GM19397 (cell line): ENCODE measurements at regions not wholly inside any gene's neighbourhood (a gene's known extent, or its start where the extent isn't known, plus 50 kb on each side); places are given as distances from the start of the nearest gene placed in this dataset.

Experiments used
- ATAC-seq: cut with Tn5 transposase; IDR thresholded peaks from one replicate; pipeline ENCODE4 v1.9.1; 2021; ENCODE audit warnings: mild to moderate bottlenecking, moderate library complexity; ENCODE audit not compliant: unreplicated experiment

DNA sequence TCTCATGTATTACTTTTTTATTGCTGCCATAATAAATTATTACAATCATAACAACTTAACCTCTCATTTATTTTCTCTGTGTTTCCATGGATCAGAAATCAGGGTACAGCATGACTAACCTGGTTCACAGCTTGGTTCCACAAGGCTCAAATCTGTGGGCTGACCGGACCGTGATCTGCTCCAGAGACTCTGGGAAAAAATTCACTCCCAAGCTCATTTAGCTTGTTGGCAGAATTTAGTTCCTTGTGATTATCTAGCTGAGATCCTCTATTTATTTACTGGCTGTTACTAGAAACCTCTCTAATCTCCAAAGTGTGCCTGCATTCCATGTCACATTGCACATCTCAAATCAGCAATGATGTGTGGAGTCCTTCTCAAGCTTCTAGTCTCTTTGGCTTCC is 386.6 kb downstream of the DIPK2A start:
- ATAC-seq = no peak

DNA sequence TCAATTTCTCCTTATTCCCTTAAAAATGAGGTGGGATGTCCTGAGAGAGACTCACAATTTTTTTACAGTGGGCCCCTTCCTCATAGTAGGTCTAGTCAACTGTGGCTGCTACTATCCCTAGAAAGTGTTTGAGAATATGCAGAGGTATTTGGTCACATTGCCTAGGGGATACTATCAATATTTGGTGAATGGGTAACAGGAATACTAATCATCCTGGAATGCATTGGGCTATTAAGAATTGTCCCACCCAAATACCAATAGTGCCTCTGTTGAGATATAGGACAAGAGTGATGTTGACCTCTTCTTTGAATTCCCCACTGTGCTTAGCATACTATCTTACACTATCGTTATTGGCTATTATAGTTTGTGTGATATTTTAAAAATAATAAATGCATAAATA is 389.4 kb downstream of the DIPK2A start:
- no peak for ATAC-seq

DNA sequence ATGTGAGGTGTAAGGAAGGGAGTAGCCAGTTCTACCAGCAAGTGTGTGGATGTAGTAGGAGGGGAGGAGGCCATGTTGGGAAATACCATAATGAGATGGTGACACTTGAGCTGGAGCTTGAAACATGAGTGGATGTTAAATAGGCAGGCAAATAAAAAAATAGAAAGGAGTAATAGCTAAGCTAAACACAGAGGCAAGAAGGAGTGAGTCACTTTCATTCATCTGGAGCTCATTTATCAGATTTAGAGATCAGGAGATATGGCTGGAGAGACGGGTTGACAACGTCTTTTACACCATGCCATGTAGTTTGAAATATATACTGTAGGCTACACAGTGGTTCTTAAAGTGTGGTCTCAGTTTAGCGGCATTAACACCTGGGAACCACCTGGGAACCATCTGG is 390.5 kb downstream of the DIPK2A start:
- no peak for ATAC-seq

DNA sequence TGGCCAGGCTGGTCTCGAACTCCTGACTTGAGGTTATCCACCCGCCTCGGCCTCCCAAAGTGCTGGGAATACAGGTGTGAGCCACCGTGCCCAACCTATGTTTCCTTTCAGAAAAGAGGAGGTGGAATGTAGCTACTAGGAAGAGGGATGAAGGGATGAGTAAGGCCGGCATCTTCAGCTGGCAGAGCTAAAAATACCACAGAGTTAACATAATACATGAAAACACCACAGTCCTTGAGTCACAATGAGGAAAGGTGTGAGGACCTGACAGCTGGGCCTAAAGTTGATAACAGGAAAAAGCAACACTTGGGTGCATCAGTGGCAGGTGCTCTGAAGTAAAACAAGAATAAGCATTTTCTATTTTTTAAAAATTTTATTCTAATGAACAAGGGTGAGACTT is 392.2 kb downstream of the DIPK2A start:
- ATAC-seq = no peak

DNA sequence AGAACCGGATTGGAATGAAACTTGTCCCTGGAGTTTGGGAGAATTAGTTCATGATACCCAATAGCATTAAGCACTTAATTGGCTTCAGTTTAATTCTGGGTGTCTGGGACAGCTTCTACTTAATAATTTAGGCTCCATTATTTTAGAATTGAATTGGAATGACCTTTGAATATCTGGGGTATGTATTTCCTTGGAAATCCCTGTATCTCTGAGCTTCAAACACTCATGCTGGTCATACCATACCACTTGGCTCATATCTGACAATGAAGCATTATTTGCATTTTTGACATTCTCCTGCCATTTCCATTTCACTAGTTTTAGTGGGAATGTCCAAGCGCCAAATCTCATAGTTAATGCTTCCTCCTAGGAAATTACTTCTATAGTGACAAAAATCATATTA is 393.1 kb downstream of the DIPK2A start:
- no peak for ATAC-seq

DNA sequence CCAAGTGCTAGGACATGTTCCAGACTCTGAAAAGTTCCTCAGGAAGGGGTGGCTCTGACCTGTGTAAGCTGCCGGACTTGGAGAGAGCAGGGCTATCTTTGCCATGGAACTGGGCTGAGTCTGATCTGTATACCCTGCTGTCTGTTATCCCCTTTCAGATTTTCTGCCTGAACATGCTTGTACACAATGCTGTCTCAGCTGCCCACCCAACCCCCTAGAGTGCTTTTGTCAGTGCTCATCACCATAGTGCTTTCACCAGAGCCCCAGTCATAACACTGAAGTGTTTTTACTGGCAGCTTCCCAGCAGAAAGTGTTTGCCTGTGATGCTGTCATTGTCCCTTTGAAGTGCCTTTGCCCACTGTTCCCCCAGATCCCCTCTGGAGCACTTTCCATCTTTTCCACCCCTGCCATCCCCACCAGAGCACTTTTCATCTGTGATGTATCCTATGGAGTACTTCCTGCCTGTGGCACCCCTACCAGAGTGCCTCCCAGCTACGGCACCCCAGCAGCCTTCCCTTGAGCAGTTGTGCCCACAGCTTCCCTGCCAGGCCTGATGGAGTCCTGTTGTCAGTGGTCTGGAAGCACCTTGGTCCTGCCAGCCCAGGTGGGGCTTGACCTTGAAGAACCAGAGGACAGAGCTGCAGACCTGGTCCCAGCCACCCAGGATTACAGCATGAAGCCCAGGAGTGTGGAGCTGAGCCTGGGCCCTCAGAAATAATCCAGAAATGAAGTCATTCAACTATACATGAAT is 397.7 kb downstream of the DIPK2A start:
- ATAC-seq = no peak

DNA sequence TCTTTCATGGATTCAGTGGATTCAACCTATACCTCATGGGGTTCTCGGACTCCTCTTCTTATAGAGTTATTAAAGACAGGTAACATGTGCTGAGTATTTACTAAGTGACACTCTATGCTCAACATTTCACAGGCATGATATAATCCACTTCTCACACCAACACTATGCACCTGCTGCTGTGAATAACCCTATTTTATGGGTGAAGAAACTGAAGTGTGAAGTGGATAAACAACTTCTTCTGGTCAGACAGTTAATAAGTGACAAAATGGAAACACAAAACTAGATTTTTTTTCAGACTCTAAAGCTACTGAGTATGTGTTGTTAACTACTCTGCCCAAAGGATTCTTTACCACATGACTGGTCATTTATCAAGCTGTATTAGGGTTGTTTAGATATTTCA is 403.5 kb downstream of the DIPK2A start:
- ATAC-seq = no peak

DNA sequence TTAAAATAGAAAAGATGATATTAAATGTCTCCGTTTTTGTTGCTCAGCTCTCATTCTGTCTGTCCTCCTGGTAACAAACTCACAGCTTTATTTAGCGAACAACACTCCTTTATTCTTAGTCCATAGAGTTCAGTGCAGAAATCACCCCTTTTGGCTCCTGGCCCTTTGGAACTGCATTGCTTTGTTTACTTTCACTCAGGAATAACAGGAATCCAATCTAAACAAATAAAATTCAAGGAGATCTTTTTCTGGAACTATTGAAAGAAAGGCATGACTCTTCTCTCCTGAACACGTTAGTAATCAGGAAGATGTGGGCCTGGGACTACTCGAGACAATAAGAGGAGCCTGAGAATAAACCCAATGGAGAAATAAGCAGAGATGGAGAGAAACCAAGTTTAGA is 409.2 kb downstream of the DIPK2A start:
- no peak for ATAC-seq

DNA sequence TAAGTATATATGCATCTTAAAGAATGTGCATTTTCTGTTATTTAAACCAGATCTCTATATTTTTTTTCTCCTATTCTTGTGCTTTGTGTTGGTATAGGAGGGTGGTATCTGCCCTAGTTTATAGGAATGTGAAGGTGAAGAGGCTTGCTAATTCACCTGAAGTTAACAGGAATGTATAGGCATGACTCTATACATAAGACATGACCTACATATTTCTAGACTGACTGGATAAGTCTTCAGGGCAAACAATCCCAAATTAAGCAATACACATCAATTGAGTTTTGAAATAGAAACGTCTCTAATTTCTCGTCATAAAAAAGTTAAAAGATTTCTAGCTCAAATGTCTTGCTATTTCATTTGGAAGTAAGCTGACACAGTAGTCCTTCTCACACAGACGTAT is 410.0 kb downstream of the DIPK2A start:
- ATAC-seq = no peak

DNA sequence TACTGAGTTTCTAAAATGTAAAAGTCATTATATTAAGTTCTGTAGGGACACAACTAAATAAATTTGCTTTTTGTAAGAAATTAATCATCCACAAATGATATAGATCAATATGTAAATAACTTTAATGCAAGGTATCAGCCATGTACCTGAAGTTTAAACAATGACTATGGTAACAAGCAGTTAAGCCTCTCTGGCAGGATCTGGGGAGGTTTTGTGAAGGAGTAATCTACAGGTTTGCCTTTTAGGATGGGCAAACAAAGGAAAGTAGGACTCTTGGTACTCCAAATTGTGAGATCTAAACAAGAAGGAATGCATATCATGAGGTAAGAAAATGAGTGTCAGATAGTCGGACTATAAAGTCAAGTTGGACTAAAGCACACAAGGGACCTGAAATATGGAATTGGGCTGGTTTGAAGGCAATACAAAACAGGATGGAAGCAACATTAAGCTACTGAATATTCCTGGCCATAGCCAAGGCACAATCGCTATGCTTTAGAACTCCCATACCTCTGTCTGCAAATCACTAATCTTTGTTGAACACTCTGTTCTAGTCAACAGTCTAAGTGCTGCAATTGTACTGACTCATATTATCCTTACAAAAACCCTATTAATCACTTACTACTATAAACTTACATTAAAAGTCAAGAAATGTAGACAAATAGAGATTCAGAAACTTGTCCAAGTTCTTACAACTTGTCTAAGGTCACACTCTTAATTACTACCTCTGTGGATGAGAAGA is 412.8 kb downstream of the DIPK2A start:
- no peak for ATAC-seq

DNA sequence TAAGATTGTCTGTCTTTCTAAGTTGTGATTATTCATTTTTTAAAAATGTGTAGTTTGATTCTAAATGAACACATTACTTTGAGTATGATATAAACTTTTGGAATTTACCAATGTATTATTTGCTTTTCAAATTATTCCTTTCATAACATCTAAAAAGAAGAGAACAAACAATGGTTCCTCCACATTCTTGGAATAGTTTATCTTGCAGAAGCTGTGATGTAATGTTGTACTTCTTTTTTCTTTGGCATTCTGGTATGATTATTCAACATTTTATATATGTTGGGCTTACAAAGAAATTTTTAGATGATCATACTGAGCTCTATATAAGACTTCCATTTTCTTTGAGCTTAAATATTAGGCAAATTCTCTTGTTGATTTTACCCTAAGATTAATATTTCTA is 419.2 kb downstream of the DIPK2A start:
- ATAC-seq = no peak

DNA sequence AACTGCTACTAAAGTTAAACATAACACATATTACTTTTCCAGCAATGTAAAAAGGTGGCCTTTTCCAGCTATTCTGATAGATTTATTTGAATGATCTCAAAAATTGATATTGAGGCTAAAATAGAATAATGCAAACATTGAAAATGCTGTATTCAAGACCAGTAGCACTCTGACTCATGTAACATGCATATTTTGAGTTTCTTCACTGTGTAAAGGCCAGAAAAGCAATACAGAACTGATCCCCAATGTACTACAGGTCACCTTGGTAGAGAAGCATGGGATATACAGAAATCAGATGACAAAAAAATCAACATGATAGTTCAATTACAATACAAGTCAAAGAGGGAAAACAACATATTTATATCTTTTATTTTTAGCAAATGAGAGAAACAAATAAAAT is 419.6 kb downstream of the DIPK2A start:
- no peak for ATAC-seq

DNA sequence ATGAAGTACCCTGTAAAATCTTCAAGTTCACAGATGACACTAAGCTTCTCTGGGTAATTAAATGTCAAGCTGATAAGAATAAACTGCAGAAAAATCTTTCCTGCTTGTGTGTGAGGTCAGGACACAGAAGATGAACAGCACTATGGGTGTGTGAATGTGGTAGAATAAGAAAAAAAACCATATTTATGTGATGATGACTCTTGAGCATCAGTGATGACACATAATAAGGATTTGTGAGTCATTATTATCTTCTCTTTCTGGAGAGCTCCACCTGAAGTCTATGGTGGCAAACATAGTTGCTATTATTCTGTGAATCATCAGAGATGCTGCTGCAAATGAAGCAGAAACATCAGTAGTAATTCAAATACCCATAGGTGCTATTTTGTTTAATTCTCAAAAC is 422.4 kb downstream of the DIPK2A start:
- ATAC-seq = no peak

DNA sequence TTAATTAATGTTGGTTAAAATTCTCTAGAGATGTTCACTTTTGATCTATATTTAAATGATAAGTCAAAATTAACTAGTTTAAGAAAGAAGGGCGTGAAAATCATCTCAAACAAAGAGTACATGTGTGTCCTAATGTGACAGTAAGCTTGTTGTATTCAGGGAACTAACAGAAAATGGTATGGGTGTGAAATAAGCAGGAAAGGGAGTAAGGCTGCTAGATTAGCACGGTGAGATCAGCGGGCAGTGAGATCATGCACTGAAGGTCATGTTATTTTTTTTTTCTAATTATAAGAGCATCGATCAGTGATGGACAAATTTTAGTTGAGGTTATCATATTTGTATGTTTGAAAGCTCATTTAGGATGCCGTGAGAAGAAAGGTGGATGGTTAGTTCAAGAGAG is 430.8 kb downstream of the DIPK2A start:
- ATAC-seq = no peak

DNA sequence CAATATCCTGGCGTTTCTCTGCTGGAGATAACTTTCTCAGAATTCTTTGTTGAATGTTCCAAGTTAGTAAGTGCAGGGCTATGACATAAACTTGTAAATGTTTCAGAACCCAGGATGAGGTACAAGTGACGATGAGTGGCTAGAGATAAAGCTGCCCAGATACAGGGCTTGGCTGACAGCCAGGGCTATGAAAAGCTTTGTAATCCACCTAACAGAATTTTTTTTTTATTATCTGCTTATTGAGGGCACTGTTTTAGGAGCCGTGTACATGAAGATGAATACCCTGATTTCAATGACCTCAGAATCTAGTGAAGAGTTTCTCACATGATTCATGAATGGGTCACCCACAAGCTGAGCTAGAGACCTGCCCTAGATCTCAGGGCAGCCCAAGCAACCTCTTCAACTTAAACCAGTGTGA is 431.4 kb downstream of the DIPK2A start:
- ATAC-seq = no peak

DNA sequence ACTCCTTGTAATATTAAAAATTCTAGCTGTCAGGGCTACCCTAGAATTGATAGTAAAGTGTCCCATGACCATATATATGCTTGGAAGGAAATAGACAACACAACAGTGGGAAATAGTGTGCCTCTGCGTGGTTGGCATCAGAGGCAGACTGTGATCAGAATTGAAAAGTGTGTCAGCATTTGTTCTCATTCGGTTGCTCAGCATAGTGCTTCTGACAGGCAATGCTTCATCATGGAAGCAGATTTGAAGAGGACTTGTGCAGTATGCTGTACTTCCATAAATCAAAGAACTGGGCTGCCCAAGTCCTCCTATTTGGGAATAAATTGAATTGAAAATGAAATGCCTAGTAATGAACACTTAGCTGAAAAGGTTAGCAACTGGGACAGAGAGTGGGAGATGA is 435.7 kb downstream of the DIPK2A start:
- ATAC-seq = no peak

DNA sequence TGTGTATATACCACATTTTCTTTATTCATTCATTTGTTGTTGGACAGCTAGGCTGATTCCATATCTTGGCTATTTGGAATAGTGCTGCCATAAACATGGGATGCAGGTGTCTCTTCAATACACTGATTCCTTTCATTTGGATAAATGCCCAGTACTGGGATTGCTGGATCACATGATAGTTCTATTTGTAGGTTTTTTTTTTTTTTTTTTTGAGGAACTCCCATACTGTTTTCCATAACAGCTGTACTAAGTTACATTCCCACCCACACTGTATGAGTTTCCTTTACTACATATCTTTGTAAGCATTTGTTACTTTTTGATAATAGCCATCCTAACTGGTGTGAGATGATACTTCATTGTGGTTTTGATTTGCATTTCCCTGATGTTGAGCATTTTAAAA is 437.7 kb downstream of the DIPK2A start:
- ATAC-seq = no peak

DNA sequence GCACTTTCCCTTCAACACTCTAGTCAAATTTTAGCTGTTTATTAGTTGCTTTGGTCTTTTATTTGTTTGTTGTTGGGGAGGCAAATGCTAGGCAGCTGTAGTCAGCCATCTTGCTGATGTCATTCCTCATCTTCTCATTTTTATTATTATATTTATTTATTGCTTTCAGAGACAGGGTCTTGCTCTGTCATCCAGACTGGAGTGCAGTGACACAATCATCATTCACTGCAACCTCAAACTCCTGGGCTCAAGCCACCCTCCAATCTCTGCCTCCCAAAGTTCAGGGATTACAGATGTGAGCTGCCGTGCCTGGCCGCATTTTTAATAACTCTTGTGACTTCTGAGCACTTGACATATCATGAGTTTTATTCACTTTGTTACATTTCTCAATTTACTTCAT is 441.4 kb downstream of the DIPK2A start:
- no peak for ATAC-seq

DNA sequence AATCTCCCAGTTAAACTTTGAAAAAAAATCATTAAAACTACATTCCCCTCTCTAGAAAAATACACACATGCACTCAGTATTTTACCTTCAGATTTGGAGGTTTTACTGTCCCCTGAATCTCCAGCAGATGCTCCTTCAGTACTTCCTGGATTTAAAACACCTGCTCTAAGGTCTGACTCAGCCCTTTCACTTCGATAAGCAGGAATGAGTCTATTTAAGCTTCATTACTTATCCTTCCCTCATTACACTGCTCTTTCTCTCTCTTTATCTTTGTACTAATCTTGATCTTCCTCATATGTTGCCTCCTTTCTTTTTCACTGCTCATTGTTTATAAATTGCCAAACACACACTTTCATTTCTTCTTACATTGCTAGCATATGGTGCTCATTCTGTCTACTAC is 443.9 kb downstream of the DIPK2A start:
- ATAC-seq = no peak

DNA sequence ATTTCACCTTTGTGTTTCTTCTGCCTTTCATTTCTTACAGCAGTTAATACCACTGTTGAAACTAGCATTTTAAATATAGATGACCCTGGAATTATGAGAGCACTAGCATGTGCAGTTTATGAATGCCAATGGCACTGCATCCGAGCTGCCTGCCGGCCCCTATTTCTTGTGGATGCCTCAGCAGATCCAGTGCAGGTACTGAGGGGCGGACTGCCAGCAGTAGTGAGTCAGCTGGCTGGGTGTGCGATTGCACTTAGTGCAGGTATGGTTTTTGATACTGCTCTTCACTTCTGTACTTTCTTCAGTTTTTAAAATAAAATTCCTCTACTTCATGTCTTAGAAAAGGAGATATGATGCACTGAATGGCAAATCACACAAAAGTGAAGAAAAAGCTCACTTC is 453.0 kb downstream of the DIPK2A start:
- no peak for ATAC-seq

DNA sequence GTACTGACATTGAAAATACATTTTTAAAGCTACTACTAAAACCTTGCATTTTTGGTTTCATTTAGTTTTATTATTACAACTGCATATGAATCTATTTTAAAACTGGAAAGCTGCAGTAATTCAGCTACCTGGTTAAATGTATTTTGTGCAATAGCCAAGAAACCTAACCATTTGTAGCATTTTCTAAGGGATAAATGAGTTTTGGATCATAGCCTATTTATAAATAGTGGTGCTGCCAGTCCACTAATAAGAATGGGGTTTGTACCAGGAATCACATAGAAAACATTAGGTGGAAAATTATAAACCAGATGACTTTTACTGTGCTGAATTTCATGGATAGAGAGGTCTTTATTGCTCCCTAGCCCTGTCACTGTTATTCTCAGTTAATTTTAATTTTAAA is 454.7 kb downstream of the DIPK2A start:
- ATAC-seq = no peak

DNA sequence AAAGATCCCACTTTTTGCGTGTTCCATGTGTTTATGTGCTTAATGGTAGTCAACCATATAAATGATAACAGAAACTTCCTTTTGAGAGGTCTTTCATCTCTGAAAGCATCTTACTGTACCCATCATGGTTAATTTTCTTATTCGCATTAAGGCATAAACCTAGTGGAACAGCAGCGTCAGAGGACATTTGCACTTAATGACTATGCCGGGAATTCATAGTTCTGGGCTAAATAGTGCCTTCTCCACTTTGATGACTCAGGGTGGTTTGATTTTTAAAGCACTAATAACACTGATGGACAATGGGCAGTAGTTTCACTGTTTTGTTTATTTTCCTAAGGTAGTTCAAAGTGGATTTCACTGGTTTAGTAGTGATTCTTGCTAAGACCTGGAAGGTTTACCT is 455.3 kb downstream of the DIPK2A start:
- no peak for ATAC-seq

DNA sequence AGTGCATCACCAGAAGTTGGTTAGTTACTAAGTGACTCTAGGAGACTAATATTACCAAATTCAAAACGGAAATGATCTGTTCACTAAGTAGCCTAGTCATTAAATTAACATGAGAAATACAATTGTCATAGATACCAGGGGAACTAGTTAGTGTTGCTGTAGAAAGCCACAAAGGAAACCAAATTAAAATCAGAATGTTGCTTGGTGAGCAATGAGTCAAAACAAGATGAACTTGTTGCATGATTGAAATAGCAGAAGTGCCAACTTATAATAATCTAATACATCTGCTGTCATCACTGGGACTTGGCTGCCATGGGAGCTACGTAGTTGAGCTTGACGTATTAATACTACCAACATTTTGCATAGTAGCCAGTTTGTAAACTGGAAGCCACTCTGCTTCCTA is 458.1 kb downstream of the DIPK2A start:
- ATAC-seq = peak; percentile 70
